WI38 (cell line): ENCODE measurements at regions not wholly inside any gene's neighbourhood (a gene's known extent, or its start where the extent isn't known, plus 50 kb on each side); places are given as distances from the start of the nearest gene placed in this dataset.
"Not testable (repeated sequence)": the region's sequence is repeated elsewhere in the genome, so short reads cannot be mapped to it uniquely, and the experiment has no call there.

Experiments
- H3K4me3 ChIP-seq: 2 replicates; pipeline ENCODE4 v1.5.1; 2011; ENCODE audit warnings: low read depth, mild to moderate bottlenecking, control low read depth, low read length
- TF ChIP-seq, protein P1 (sequence below): IDR thresholded peaks from 2 replicates; pipeline ENCODE4 v1.5.1; 2012; ENCODE audit warnings: low read depth, mild to moderate bottlenecking, control low read depth, low read length

DNA sequence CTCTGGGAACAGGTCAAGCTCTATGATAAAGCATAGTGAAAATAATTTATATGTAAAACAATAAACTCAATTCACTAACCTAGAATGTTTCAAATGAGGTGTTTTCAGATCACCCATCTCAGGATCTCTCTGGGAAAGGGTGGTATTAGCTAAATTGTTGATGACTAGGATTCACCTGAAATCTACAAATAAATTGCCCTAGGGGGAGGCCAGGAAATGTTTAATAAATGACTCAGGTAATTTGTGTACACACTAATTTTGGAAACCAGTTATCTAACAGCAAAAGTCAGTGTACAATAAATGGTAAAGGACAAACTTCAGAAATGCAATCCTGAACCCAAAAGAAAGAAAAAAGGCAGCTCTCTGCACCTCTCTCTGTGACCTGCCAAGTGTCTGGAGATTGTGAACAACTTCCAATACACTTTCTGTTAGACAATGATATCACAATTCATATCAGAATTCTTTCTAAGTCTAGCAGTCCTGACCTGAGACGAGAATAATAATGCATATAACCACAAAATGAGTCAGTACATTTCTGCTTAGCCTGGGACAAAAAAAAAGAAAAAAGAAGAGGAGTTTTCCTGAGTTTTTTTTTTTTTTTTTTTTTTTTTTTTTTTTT, 760.0 kb downstream of the EPHA4 start:
- no peak overlapping the region for H3K4me3 ChIP-seq

DNA sequence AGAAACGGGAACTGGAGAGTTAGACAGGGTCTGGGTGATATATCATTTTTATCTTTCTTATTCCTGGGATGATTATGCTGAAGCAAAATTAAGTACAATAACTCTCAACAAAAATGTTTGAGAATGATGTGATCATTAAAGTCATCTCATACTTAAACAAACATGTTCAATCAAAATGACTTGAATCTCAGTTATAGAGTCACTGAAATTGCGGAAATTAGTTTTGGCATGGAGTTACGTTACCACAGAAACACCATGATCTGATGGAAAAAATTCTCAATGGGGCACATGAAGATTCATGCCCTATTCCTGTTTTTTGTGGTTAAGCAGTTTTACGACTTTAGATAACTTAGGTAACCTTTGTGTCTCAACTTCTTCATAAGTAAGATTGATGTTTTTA, 757.7 kb downstream of the EPHA4 start:
- TF ChIP-seq, protein P1, sequence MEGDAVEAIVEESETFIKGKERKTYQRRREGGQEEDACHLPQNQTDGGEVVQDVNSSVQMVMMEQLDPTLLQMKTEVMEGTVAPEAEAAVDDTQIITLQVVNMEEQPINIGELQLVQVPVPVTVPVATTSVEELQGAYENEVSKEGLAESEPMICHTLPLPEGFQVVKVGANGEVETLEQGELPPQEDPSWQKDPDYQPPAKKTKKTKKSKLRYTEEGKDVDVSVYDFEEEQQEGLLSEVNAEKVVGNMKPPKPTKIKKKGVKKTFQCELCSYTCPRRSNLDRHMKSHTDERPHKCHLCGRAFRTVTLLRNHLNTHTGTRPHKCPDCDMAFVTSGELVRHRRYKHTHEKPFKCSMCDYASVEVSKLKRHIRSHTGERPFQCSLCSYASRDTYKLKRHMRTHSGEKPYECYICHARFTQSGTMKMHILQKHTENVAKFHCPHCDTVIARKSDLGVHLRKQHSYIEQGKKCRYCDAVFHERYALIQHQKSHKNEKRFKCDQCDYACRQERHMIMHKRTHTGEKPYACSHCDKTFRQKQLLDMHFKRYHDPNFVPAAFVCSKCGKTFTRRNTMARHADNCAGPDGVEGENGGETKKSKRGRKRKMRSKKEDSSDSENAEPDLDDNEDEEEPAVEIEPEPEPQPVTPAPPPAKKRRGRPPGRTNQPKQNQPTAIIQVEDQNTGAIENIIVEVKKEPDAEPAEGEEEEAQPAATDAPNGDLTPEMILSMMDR, result no peak
- H3K4me3 ChIP-seq, result no peak overlapping the region

More for the DNA sequence above, 760.0 kb downstream of the EPHA4 start:
- TF ChIP-seq, protein P1, result no peak

DNA sequence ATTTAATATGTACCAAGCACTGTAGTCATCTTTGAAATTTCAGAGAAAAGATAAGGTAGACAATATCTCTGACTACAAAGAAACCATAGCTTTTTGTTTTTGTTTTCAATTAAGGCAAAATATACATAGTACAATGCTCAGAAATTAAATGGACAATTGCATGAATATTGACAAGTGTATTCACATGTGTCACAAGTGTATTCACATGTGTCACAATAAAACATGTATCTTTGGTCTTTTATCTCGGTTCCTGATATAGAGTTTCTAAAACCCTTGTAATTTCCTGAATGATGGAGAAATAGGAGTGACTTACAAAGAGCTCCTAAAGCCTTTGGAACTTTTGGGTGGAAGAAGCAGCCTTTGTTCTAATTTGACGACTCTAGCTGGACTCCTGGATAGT, 756.4 kb downstream of the EPHA4 start:
- TF ChIP-seq, protein P1, result no peak
- no peak overlapping the region for H3K4me3 ChIP-seq

DNA sequence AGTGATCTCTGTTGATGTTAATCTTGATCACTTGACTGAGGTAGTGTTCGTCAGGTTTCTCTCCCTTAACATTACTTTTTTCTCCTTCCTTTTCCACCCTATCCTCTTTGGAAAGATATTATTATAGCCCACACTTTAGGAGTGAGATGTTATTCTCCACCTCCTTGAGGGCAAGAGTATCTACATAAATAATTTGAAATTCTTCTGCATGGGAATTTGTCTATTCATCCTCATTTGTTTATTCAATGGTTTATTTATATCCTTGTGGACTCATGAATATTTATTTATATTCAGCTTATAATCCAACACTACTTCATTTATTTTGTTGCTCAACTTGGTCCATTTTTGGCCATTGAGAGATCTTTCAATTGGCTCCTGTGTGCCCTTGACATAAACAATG, 750.4 kb downstream of the EPHA4 start:
- TF ChIP-seq, protein P1, result no peak
- H3K4me3 ChIP-seq, result no peak overlapping the region

DNA sequence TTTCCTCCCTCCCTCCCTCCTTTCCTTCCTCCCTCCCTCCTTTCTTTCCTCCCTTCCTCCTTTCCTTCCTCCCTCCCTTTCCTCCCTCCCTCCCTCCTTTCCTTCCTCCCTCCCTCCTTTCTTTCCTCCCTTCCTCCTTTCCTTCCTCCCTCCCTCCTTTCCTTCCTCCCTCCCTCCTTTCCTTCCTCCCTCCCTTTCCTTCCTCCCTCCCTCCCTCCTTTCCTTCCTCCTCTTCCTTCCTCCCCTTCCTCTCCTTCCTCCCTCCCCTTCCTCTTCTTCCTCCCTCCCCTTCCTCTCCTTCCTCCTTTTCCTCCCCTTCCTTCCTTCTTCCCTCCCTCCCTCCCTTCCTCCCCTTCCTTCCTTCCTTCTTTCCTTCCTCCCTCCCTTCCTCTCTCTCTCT, 748.5 kb downstream of the EPHA4 start:
- H3K4me3 ChIP-seq, result not testable (repeated sequence)

DNA sequence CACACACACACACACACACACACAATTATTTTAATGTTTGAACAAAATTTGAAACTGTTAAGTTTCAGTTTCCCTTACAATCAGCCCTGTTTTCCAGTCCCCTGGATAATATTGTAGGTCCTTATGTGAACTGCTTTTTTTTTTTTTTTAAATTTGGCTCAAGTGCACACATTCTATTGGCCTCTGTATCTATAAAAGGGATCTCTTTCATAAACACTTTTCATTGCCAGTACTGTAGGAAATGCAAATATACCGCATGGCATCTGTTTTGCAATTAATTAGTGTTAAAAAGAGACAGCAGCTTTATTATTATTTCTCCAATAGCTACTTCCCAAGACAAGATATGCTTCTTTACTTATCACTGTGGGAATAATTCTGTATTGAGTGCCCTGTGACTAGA, 738.7 kb downstream of the EPHA4 start:
- H3K4me3 ChIP-seq, result no peak overlapping the region
- TF ChIP-seq, protein P1, result no peak

DNA sequence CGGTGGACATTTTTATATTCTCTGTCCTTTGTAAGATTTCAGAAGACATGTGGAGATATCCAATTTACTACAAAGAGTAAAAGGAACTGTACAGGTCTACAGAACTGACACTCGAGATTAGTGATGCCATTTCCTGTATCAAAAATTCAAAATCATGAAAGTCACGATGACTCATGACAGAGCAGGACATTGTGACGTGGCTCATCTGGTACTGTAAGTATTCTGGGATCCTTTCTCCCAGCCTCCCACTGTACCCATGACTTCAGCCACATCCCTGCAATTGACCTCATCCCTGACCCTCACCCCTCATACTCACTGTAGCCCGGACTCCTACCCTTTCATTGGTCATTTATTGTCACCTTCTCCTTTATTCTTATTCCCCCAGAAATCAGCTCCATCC, 736.5 kb downstream of the EPHA4 start:
- TF ChIP-seq, protein P1, result no peak
- no peak overlapping the region for H3K4me3 ChIP-seq

DNA sequence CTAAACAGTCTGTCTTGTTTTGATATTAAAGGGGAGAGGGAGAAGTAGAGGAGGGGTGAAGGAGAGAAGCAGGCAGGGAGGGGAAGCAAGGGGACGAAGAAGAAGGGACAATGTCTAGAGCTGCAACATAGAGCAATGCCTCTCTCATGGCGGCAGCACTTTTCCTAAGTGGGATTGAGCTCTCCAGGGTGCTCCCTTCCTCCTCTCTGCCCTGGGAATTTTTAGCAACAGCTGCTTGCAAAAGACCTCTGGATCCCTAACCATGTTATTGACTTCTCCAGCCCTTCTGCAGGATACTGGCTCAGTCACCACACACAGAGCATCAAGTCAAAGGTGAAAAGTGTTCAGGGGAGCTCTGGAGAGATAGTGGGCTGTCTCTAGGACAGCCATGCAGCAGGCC, 734.9 kb downstream of the EPHA4 start:
- TF ChIP-seq, protein P1, result no peak
- H3K4me3 ChIP-seq, result no peak overlapping the region
